GM21526 (cell line): ENCODE measurements at regions not wholly inside any gene's neighbourhood (a gene's known extent, or its start where the extent isn't known, plus 50 kb on each side); places are given as distances from the start of the nearest gene placed in this dataset.
"Not testable (repeated sequence)": the region's sequence is repeated elsewhere in the genome, so short reads cannot be mapped to it uniquely, and the experiment has no call there.

ENCODE experiments used
- ATAC-seq: cut with Tn5 transposase; IDR thresholded peaks from one replicate; pipeline ENCODE4 v1.9.1; 2021; ENCODE audit warnings: moderate library complexity; ENCODE audit not compliant: unreplicated experiment, low FRiP score

DNA sequence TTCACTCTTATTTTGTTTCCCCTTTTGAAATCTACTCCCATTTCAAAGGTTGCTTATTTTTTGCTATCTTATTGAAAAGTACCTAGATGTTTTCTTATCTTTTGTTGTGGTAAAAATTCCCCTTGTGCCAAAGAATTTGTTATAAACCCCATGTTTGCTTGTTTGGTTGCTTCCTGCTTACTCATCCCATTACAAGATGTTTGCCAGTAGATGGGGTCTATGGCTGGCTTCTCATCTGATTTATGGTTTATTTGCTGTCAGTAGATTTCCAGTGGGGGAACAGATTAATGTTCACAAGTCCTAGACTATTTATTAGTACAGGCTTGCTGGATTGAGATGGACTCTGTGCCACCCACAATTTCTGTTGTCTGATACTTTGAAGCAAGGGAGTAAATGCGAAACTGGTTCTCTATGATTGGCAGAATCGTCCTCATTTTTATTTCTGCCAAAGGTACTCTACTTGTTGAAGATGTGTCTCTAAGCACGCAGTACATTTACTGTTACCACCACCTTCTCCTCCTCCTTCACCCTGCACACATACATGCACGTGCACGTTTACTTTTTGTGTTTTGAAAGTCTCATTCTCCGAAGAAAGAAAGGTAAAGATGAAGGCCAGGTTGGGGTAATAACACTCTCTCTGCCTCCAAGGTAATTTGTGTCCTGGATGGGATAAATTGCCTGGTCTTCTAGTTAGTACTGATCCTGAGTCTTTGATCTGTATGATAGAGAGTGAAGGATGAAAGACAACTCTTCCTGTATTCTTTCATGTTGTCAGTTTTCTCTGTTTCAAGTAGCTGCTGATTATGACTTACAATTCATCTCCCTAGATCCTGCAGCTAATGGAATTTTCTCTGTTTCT is 117.2 kb upstream of the ATP2B1 start:
- no peak for ATAC-seq

DNA sequence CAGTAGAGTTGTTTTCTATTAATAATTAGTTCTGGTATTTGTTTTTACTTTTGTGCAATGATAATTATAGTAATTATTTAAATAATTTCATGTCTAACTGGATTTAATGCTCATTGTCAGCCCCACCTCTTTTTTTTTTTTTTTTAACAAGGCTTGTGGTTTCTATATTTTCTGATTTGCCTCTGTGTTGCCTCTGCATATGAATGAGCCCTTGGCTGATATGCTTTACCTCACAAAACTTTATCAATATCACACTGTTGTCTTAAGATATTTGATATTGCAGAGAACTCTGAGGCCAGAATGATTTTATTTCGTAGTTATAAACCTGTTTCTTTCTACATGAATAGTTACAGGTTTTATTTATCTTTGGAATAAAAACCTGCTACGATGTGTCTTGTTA is 116.2 kb upstream of the ATP2B1 start:
- no peak for ATAC-seq

DNA sequence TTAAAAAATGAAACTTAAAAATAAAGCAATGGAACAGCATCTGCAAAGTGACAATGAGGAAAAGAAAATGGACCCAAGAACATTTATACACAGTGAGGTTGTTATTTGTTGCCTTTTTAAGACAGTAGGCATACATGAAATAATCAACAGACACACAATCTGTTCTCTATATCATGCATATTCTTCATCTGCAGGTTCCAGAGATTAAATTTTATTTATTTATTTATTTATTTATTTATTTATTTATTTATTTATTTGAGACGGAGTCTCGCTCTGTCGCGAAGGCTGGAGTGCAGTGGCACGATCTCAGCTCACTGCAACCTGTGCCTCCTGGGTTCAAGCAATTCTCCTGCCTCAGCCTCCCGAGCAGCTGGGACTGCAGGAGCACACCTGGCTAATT is 114.4 kb upstream of the ATP2B1 start:
- ATAC-seq: not testable (repeated sequence)

DNA sequence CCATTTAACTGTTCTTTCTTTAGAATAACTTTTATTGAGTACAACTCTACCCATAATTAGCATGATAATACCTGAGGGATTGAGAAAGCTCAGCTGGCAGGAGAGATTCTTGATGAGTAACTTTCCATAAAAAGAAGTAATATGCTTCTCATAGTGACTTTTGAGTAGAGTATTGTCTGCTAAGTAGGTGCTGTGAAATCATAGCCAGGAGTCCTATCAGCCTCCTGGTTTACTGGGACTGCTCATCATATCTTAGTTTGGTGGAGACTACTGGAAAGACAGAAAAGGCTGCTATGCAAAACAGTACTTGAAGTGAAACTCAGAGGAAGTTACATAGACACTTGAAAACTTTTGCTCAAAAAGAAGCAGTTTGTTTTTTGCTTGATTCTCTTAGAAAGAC is 113.3 kb upstream of the ATP2B1 start:
- ATAC-seq: peak; percentile 73

DNA sequence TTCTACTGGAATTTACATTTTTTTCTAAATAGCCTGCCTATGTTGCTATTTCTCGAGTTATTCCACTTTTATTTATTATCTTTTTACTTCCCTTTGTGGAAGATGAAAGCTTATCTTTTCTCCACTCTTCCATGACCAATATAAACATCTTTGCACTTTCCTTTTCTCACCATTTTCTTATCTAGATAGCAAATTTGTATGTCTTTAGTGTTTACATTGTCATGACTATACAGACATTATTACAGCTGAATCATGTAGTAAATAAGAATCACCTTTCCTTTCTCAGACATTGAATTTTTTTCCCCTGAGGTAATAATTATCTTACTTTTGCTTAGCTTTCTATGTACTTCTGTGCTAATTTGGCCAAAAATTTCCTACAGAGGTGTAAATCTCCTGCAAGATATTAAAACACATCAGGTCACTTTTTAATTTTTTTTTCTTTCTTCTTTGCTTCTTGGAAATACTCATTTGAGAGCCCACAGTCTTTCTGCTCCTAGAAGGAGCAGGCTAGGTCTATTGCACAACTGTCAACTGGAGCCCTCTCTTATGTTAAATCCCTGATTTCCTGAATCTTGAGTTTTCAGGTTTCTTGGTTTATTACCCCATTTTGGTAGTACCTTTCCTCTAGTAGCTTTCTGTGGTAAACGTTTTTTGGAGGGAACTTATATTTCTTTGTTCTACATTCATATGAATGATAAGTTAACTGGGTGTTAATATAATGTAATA is 109.0 kb upstream of the ATP2B1 start:
- no peak for ATAC-seq

DNA sequence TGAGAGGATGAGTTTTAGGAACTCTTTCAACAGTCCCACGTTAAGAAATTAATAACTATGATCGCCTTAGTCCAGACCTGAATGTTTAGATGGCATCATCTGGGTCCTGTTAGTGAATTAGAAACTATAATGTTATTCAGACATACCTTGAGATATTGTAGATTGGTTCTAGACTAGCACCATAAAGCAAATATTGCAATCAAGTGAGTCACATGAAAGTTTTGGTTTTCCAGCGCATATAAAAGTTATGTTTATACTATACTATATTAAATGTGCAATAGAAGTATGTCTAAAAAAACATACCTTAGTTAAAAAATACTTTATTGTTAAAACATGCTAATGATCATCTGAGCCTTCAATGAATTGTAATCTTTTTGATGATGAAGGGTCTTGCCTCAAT is 106.6 kb upstream of the ATP2B1 start:
- no peak for ATAC-seq

DNA sequence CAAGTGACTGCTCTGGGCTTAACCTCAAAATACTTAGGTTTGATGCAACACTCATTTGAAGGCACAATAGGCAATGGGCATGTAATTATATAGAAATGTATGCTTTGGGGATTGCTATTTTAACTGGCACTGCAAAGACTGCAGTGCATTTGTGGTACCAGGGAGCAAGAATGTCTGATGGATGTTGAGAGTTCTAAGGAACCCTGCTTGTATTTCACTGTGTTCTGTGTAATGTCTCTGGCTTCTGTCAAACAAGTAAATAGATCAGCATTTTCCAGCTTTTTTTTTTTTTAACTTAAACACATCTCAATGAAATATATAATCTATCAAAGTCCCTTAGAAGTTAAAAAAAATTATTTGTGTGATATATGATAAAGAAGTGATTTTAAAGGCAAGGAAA is 94.8 kb upstream of the ATP2B1 start:
- no peak for ATAC-seq

DNA sequence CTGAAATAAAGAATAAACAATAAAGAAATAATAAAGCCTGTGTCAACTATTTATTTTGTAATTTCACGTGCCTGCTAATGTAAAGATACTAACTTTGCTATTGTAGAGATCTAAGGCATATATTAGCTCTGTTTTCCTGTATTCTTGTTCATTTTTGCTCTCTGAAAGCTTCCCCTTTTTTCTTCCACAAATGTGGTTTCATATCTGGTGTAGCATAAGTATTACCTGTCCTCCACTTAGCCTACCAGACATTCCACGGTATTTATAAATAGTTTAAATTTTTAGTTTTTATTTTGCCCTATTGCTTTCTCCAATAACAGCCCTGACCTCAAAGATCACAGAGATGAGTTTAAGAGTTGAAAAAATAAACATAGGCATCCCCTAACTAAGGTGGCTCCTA is 92.6 kb upstream of the ATP2B1 start:
- ATAC-seq: no peak

DNA sequence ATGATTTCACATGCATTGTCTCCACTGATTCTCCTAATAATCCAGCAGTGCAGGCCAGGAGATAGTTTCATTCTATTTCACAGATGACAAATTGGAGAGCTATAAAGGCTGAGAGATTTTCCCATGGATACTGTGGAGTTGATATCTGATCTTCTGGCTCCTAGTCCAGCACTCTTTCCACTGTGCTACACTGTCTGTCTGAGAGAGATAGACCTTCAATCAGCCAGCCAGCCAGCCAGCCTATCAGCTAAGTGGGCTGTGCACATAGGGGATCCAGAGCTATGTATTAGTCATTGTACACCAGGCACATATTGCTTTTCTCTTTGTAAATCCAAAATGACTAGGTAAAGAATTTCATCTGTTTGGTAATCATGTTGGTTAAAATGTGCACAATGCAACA is 91.8 kb upstream of the ATP2B1 start:
- no peak for ATAC-seq

DNA sequence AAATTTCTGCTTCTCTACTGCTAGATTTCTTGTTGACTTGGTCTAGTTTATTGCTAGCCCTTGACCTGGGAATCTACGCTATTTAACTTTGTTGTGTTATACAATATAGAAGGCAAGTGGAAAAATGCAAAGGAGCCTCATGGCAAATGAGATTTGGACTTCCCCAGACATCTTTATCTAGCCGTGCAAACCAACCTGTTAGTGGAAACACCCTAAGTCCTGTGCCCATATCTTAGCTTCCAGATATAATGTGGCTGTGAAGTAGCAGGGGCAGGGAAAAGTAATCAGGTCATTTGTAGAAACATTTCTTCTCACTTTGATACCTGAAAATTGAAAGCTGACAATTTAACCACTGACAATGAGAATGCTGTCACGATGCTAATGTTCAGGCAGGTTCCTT is 90.7 kb upstream of the ATP2B1 start:
- no peak for ATAC-seq

DNA sequence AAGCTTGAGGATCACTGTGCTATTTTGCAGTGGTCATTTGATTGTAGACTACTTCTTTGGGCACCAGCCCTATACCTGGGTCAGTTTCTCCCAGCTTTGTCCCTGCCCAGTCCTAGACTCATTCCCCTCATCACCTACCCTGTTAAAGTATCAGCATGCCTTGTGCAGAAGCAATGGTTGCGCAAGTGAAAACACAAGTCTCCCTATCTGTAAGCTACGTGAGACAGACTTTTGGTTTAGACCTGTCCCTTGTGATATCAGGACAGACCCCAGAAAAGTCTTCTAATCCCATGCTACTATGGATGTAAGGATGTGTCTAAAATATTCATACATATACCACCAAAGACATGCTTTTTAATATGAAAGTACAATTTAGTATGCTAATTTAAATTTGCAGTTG is 88.8 kb upstream of the ATP2B1 start:
- no peak for ATAC-seq

DNA sequence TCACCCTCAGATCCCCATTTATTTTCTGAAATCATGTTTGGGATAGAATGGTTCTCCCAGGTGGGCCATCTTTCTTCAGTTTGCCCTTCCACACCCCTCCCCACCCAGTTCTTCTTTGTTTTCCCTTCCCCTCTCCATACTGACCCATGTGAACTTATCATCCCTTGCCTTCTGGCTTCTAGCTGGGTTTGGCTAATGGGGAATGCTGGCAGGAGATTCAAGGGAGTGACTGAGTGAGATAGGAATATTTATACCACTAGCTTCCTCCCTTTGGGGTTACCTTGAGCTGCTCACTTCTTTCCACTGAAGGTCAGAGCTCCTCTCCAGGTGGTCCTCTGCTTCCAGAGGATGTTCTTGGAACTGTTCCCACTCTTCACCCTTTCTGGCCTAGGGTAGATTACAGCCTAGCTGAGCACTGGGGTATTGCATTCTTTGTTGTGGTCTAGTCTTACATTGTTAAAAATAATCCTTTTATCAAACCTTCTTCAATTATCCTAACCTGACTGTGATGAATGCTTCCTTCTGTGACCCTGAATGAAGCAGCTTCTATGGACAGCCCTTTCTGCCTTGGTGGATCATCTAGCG is 88.3 kb upstream of the ATP2B1 start:
- no peak for ATAC-seq

DNA sequence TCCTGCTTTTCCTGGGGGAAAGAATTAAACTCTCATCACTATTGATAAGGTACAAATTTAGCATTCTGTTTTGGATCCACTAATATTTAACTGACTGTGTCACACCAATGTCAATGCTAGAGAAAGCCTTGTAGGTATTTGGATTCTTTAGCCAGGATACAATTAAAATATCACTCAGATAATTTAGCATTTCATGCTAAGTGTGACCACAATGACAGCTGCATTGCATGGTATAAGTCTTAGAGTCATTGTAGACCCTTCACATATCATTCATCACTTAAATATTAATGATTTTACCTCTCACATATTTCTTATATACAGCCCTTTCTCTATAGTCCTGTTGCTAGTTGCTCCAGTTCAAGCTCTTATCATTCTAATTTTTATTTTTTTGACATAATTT is 85.3 kb upstream of the ATP2B1 start:
- no peak for ATAC-seq

DNA sequence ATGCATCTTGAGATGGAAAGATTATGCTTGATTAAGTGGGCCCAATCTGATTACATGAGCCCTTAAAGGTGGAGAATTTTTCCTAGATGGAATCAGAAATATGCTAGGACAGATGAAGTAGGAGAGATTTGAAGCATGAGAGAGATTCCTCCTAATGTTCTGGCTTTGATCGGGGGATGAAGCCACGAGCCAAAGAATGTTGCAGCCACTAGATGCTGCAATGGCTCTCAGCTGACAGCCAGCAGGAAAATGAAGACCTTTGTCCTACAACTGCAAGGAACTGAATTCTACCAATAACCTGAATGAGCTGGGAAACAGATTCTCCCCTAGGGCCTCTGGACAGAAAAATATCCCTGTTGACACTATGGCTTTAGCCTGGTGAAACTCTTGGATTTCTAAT is 82.6 kb upstream of the ATP2B1 start:
- ATAC-seq: no peak

DNA sequence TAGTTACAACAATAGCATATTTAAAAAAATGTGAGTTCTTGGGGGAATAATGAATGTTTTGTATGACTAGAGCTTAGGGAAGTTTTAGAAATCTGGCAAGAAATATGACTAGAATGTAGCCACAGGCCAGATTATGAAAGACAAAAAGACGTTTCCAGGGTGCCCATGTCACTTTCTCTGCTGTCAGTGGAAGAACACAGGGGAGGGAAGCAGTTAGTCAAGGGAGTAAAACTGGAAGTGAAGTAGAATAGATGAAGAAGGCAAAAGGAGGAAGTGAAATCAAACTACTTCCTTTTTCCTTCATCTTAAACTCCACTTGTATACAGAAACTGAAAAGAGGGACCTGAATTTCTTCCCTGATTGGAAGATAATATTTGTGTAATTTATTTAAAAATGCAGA is 81.2 kb upstream of the ATP2B1 start:
- peak; percentile 83 for ATAC-seq

DNA sequence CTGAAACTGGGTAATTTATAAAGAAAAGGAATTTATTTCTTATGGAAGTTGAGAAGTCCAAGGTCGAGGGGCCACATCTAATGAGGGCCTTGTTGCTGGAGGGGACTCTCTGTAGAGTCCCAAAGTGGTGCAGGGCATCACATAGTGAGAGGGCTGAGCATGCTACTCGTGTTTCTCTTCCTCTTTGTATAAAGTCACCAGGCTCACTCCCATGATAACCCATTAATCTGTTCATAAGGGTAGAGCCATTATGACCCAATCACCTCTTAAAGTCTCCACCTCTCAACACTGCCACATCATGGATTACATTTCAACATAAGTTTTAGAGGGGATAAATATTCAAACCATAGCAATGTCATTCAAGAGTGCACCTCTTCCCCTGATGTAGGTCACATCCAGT is 79.1 kb upstream of the ATP2B1 start:
- ATAC-seq: no peak

DNA sequence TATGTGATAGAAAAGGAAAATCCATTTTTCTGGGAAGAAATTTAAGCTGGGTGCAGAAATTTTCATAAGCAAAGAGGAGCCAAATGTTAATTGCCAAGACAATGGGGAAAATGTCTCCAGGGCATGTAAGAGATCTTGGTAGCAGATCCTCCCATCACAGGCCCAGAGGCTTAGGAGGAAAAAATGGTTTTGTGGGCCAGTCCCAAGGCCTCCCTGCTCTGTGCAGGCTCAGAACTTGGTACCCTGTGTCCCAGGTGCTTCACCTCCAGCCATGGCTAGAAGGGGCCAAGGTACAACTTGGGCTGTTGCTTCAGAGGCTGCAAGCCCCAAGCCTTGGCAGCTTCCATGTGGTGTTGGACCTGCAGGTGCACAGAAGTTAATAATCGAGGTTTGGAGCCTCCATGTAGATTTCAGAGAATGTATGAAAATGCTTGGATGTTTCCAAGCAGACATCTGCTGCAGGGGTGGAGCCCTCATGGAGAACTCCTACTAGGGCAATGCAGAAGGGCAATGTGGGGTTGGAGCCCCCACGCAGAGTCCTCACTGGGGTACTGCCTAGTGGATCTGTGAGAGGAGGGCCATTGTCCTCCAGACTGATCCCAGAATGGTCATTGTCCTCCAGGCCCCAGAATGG is 77.7 kb upstream of the ATP2B1 start:
- no peak for ATAC-seq

DNA sequence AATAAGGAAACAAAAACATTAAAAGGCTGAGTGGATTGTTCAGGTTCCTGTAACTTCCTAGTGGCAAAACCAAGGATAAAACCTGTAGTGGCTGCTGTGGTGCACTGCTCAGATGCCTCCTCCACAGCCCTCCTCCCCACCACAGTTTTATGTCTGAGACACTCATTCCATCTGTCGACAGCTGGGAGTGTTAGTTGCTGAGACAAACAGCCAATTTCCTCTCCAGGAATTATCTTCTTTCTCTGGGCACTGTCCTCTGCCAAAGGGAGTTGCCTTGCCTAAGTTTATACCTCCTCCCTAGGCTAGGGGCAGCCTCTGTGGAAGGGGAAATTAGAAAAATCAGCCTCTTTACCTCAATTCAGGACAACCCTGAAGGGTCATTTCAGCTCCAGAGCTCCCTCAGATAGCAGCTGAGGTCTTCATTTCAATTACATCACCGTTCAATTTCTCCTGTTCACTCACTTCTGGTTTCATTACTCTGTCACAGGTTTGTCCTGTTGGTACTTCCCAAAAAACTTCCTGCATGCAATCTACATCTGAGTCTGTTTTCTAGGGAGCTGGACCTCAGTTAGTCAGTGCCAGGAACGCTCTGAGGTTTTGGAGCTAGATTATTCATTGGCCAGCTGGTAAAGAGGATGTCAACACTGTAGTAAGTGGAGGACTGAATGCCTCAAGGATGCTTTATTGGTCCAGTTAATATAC is 74.9 kb upstream of the ATP2B1 start:
- ATAC-seq: no peak

DNA sequence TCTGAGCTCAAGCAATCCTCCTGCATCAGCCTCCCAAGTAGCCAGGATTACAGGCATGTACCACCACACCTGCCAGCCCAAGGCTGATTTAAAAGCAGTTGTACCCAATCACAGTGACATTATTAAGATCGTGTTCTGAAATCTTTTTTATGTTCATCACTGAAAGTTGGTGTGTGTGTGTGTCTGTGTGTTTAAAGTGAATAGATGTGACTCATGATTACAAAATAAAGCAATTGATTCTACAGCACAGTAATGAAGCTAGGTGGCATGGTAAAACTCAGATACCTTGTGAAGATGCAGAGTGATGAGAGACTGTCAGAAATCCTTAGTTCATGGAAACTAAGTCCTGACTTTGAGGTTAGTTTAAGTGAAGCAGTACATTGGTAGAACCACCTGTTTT is 74.2 kb upstream of the ATP2B1 start:
- ATAC-seq: no peak

DNA sequence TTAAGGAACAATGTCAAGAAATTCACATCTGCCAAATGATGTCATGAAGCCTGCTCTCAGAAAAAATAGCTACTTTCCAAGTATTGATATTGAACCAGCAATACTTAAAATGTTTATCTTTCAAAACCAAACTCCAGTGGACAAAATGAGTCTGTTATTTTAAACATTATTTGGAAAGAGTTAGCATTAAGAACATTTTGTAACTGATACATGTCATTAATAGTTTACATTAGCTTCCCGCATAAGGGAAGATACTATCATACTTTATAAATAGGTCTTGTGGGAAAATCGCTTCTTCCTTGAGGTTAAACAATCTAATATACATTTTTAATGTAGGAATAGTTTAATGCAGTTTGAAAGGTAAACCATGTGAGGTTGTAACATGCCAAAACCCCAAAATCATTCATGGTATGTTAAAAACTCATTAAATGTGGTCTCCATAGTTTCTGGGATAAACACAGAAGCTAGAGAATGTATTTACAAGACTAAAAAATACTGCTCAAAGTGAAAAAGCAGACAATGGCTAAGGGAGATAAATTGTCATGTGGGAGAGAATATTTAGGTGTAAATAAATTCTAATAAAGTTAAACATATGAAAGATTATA is 73.4 kb upstream of the ATP2B1 start:
- no peak for ATAC-seq
